ENCODE measurements at regions not wholly inside any gene's neighbourhood (a gene's known extent, or its start where the extent isn't known, plus 50 kb on each side); places are given as distances from the start of the nearest gene placed in this dataset.

DNA sequence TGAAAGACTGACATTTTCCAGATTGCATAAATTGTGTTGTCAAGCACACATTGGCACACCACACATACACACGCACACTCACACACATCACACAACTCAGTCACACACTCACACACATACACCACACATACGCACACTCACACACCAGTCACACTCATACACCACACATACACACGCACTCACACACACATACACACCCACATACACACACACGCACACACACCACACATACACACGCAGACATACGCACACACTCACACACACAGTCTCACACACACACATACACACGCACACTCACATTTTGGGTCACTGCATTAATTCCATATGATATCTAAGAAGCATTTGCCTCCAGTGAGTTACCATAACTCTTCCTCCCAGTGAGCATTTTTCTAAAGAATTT is 578.3 kb upstream of the FRG1 start:
- ATAC-seq = peak; percentile 27
- no peaks in the 10 kb centered on the region for H3K4me1 ChIP-seq
- no peak overlapping the region for H3K27ac ChIP-seq
- H3K9me3 ChIP-seq = no peaks in the 10 kb centered on the region
- no peak for DNase-seq
- no peaks in the 10 kb centered on the region for H3K36me3 ChIP-seq
- intact Hi-C loops (cut with DNase I) = no loop called here
- no peak for TF ChIP-seq CTCF (IDR thresholded peaks at IDR 0.05)
- no peaks in the 10 kb centered on the region for H3K27me3 ChIP-seq
- H3K4me3 ChIP-seq = no peak overlapping the region

DNA sequence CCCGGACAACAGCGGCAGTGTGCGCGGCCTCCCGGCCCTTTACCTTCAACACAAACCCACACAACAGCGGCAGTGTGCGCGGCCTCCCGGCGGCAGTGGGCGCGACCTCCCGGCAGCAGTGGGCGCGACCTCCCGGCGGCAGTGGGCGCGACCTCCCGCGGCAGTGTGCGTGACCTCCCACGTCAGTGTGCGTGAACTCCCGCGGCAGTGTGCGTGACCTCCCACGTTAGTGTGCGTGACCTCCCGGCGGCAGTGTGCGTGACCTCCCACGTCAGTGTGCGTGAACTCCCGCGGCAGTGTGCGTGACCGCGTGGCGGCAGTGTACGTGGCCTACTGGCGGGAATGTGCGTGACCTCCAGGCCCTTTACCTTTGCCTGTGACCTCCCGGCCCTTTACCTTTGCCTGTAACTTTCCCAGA is 576.6 kb upstream of the FRG1 start:
- Histone ChIP-seq H3K4me1 (no peaks in the 10 kb centered on the region), H3K27ac (no peak overlapping the region), H3K4me3 (no peak overlapping the region), H3K27me3 (no peaks in the 10 kb centered on the region), H3K9me3 (no peaks in the 10 kb centered on the region), H3K36me3 (no peaks in the 10 kb centered on the region)
- DNase-seq (no peak), ATAC-seq (no peak)
- intact Hi-C loops (cut with DNase I) = no loop called here
- TF ChIP-seq CTCF (IDR thresholded peaks at IDR 0.05) = no peak

GRCh38 chr4:189365451-189365850 is 575.2 kb upstream of the FRG1 start:
- no peak for TF ChIP-seq CTCF (IDR thresholded peaks at IDR 0.05)
- Histone ChIP-seq H3K4me3 (no peak overlapping the region), H3K27me3 (no peaks in the 10 kb centered on the region), H3K4me1 (no peaks in the 10 kb centered on the region), H3K36me3 (no peaks in the 10 kb centered on the region), H3K9me3 (no peaks in the 10 kb centered on the region), H3K27ac (no peak overlapping the region)
- intact Hi-C loops (cut with DNase I) = no loop called here
- DNase-seq (no peak), ATAC-seq (no peak)

DNA sequence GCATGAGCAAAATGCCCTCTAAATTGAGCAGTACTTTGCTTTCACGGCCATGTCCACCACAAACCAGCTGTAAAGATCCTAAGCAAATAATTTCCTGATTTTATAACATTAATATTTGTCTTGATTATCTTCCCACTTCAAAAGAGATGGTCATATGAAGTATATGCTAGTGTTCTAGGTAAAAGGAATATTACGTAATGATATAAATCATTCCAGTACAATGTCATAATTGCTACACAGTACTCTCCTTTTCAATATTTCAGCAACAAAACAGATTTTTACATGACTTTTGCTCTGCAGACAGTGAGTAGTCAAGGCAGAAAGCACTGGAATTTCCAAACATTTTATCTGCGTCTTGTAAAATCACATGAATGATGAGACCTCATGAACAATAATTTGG is 572.8 kb upstream of the FRG1 start:
- DNase-seq (no peak), ATAC-seq (no peak)
- no peak for TF ChIP-seq CTCF (IDR thresholded peaks at IDR 0.05)
- no peaks in the 10 kb centered on the region for H3K4me1 ChIP-seq
- H3K9me3 ChIP-seq = no peaks in the 10 kb centered on the region
- intact Hi-C loops (cut with DNase I) = no loop called here
- no peaks in the 10 kb centered on the region for H3K36me3 ChIP-seq
- no peaks in the 10 kb centered on the region for H3K27me3 ChIP-seq
- H3K27ac ChIP-seq = no peak overlapping the region
- H3K4me3 ChIP-seq = no peak overlapping the region

DNA sequence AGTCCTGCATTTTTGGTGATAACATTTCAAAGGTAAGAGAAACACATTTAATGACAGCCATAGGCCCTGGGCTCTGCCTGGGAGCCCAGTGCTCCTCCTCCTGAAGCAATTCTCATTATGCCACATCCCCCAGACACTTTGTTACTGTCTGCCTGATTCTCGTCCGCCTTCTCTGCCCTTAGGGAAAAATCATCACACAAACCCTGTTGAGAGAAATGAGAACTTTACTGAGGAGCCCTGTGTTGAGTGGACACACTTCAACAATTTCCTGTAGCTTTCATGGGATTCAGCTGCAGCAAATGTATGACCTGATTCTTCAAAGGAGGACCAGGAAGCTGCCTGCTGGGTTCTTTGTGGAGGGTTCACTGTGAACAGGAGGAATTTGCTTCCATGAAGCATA is 566.5 kb upstream of the FRG1 start:
- intact Hi-C loops (cut with DNase I) = no loop called here
- H3K27ac ChIP-seq = no peak overlapping the region
- no peaks in the 10 kb centered on the region for H3K27me3 ChIP-seq
- DNase-seq (no peak), ATAC-seq (no peak)
- no peaks in the 10 kb centered on the region for H3K4me1 ChIP-seq
- no peaks in the 10 kb centered on the region for H3K9me3 ChIP-seq
- TF ChIP-seq CTCF (IDR thresholded peaks at IDR 0.05) = no peak
- no peaks in the 10 kb centered on the region for H3K36me3 ChIP-seq
- no peak overlapping the region for H3K4me3 ChIP-seq

DNA sequence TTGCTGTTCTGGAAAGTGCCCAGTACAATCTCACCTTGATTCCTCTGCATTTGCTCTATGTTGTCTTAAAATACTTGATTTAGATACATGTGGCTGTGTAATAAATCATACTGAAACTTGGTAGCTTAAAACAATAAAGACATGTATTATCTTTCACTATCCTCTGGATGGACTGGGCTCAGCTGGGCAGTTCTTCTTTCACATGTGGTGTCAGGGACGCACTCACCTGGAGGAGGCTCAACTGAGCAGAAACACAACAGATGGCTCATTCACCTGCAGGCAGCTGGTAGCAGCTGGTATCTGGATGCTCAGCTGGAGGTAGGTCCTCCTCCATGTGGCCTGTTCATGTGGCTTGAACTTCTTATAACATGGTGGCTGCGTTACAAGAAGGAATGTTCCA is 563.8 kb upstream of the FRG1 start:
- intact Hi-C loops (cut with DNase I) = no loop called here
- ATAC-seq (no peak), DNase-seq (no peak)
- no peak overlapping the region for H3K4me3 ChIP-seq
- no peaks in the 10 kb centered on the region for H3K9me3 ChIP-seq
- H3K36me3 ChIP-seq = no peaks in the 10 kb centered on the region
- H3K4me1 ChIP-seq = no peaks in the 10 kb centered on the region
- no peaks in the 10 kb centered on the region for H3K27me3 ChIP-seq
- TF ChIP-seq CTCF (IDR thresholded peaks at IDR 0.05) = no peak
- no peak overlapping the region for H3K27ac ChIP-seq
